ENCODE measurements at regions not wholly inside any gene's neighbourhood (a gene's known extent, or its start where the extent isn't known, plus 50 kb on each side); places are given as distances from the start of the nearest gene placed in this dataset.

DNA sequence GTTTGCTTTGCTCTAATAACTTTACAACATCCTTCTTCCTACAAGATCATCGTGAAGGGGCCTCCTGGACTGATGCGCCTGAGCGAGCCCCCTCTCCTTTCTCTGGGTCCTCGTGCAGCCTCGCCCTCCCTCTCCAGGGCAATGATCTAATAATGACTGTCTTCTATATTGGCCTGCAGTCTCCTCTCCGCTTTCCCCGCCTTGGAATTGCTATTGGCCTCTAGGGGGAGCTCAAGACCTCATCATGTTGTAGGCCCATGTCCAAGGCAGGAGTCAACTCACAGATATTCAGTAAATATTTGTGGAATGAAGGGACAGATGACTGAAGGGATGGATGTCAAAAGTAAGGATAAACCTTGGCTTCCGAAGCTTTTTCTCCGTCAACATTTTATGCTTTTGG lies 1180.3 kb downstream of the TYW1 start:
- TF ChIP-seq POLR2A (IDR thresholded peaks at IDR 0.05) (no peak), CTCF (IDR thresholded peaks at IDR 0.05) (peak; percentile 56 to 79 (median 76))
